HEK293 (cell line): ENCODE measurements at regions not wholly inside any gene's neighbourhood (a gene's known extent, or its start where the extent isn't known, plus 50 kb on each side); places are given as distances from the start of the nearest gene placed in this dataset.

Experiments
- CTCF ChIA-PET: fragments of 350-600 bp; formaldehyde crosslinking; extraction: SDS; loops from one replicate; lab custom pipeline; 2021; ENCODE audit warnings: antibody characterized with exemption; lab: Yijun Ruan, JAX
- POLR2A ChIA-PET: fragments of 300-600 bp; formaldehyde crosslinking; extraction: SDS; loops from one replicate; lab custom pipeline; 2020; ENCODE audit warnings: antibody characterized with exemption, inconsistent platforms; lab: Yijun Ruan, JAX
- H3K27ac ChIP-seq: fragments of 200-500 bp; sonication (Bioruptor generic); 2 replicates; pipeline ENCODE4 v1.5.1; 2014; ENCODE audit warnings: low read depth, low read length, control low read depth, inconsistent platforms; ENCODE audit errors: extremely low read depth
- H3K36me3 ChIP-seq, 2 experiments: fragments of 200-500 bp in 1 of 2; sonication (Bioruptor generic) in 1 of 2; 1 replicate in 1 of 2; 2 replicates in 1 of 2; pipeline ENCODE4 v1.5.1; 2014 to 2017; ENCODE audit warnings: inconsistent platforms in 2 of 2, low read length in 2 of 2; ENCODE audit not compliant: control insufficient read depth in 2 of 2, insufficient read depth in 1 of 2
- H3K4me1 ChIP-seq: fragments of 200-500 bp; sonication (Bioruptor generic); 2 replicates; pipeline ENCODE4 v1.5.1; 2014; ENCODE audit warnings: mild to moderate bottlenecking, low read length, inconsistent platforms; ENCODE audit not compliant: control insufficient read depth, insufficient read depth
- H3K4me3 ChIP-seq: 2 replicates; pipeline ENCODE4 v1.5.1; 2011; ENCODE audit warnings: low read depth, mild to moderate bottlenecking, control low read depth, low read length, moderate library complexity
- H3K9me3 ChIP-seq: fragments of 200-500 bp; sonication (Bioruptor generic); 2 replicates; pipeline ENCODE4 v1.5.1; 2014; ENCODE audit warnings: low read depth, low read length, inconsistent platforms; ENCODE audit not compliant: control insufficient read depth, insufficient read depth
- MEIS1 ChIP-seq: sonication (generic); formaldehyde crosslinking; IDR thresholded peaks from 2 replicates; pipeline ENCODE4 v1.8.1; 2022; ENCODE audit warnings: missing genetic modification reagents, mild to moderate bottlenecking, borderline replicate concordance
- OSR2 ChIP-seq: fragments of 450-650 bp; formaldehyde crosslinking; IDR thresholded peaks from 2 replicates; pipeline ENCODE4 v1.5.1; 2016; ENCODE audit warnings: missing biosample characterization, missing genetic modification characterization
- PRDM4 ChIP-seq: fragments of 450-650 bp; formaldehyde crosslinking; IDR thresholded peaks from 2 replicates; pipeline ENCODE4 v1.5.1; 2017; ENCODE audit warnings: missing biosample characterization, missing genetic modification characterization
- ZBTB8A ChIP-seq: fragments of 450-650 bp; formaldehyde crosslinking; IDR thresholded peaks from 2 replicates; pipeline ENCODE4 v1.5.1; 2016; ENCODE audit warnings: missing biosample characterization, missing genetic modification characterization
- ZNF148 ChIP-seq: fragments of 450-650 bp; formaldehyde crosslinking; IDR thresholded peaks from 2 replicates; pipeline ENCODE4 v1.5.0; 2017; ENCODE audit warnings: missing biosample characterization, missing genetic modification characterization, borderline replicate concordance
- ZNF18 ChIP-seq: fragments of 450-650 bp; formaldehyde crosslinking; IDR thresholded peaks from 2 replicates; pipeline ENCODE4 v1.5.1; 2016; ENCODE audit warnings: missing biosample characterization, missing genetic modification characterization
- ZNF223 ChIP-seq: fragments of 450-650 bp; formaldehyde crosslinking; IDR thresholded peaks from 2 replicates; pipeline ENCODE4 v1.5.1; 2016; ENCODE audit warnings: missing biosample characterization, missing genetic modification characterization
- ZNF23 ChIP-seq: fragments of 450-650 bp; formaldehyde crosslinking; IDR thresholded peaks from 2 replicates; pipeline ENCODE4 v1.5.1; 2016; ENCODE audit warnings: missing biosample characterization, missing genetic modification characterization, borderline replicate concordance
- ZNF266 ChIP-seq: fragments of 450-650 bp; formaldehyde crosslinking; IDR thresholded peaks from 2 replicates; pipeline ENCODE4 v1.5.1; 2016; ENCODE audit warnings: missing biosample characterization, missing genetic modification characterization, low read depth
- ZNF274 ChIP-seq, 2 experiments: fragments of 200-500 bp in 1 of 2; fragments of 450-650 bp in 1 of 2; sonication (Bioruptor generic) in 1 of 2; formaldehyde crosslinking in 1 of 2; IDR thresholded peaks; 2 replicates each; pipeline versions ENCODE4 v1.5.1 to v1.6.1; 2014 to 2016; ENCODE audit warnings: borderline replicate concordance in 1 of 2, inconsistent platforms in 1 of 2, low read length in 1 of 2, missing biosample characterization in 1 of 2, missing genetic modification characterization in 1 of 2
- ZNF335 ChIP-seq: fragments of 450-650 bp; formaldehyde crosslinking; conservative IDR thresholded peaks from 2 replicates; pipeline ENCODE4 v1.5.1; 2016; ENCODE audit warnings: missing biosample characterization, missing genetic modification characterization
- ZNF341 ChIP-seq: fragments of 450-650 bp; formaldehyde crosslinking; IDR thresholded peaks from 2 replicates; pipeline ENCODE4; 2016; ENCODE audit warnings: low read depth, missing biosample characterization, missing genetic modification characterization
- ZNF366 ChIP-seq: fragments of 450-650 bp; formaldehyde crosslinking; conservative IDR thresholded peaks from 2 replicates; pipeline ENCODE4 v1.5.1; 2016; ENCODE audit warnings: missing biosample characterization, missing genetic modification characterization
- ZNF488 ChIP-seq: fragments of 450-650 bp; formaldehyde crosslinking; IDR thresholded peaks from 2 replicates; pipeline ENCODE4 v1.5.1; 2016; ENCODE audit warnings: missing biosample characterization, missing genetic modification characterization
- ZNF518A ChIP-seq: fragments of 450-650 bp; formaldehyde crosslinking; conservative IDR thresholded peaks from 2 replicates; pipeline ENCODE4 v1.5.1; 2016; ENCODE audit warnings: low read depth, missing biosample characterization, missing genetic modification characterization
- ZNF596 ChIP-seq: fragments of 450-650 bp; IDR thresholded peaks from 2 replicates; pipeline ENCODE4 v1.5.0; 2018; ENCODE audit warnings: missing biosample characterization, mild to moderate bottlenecking, missing genetic modification characterization, moderate library complexity
- ZNF626 ChIP-seq: fragments of 450-650 bp; sonication (Bioruptor Pico); formaldehyde crosslinking; IDR thresholded peaks from 2 replicates; pipeline ENCODE4 v1.5.1; 2018; ENCODE audit warnings: missing biosample characterization, missing genetic modification characterization, inconsistent platforms
- ZNF701 ChIP-seq: fragments of 450-650 bp; formaldehyde crosslinking; IDR thresholded peaks from 2 replicates; pipeline ENCODE4 v1.5.1; 2016; ENCODE audit warnings: missing biosample characterization, missing genetic modification characterization

GRCh38 chr7:12941512-12941911, 254.1 kb downstream of the ARL4A start (continued):
- no peak for TF ChIP-seq ZNF701
- TF ChIP-seq ZNF488 (tag by site-specific recombination) = no peak
- TF ChIP-seq MEIS1 = no peak
- TF ChIP-seq PRDM4 (tag by site-specific recombination) = no peak
- TF ChIP-seq ZNF148 (tag by site-specific recombination) = no peak

- Histone ChIP-seq H3K9me3 (no peaks in the 10 kb centered on the region), H3K36me3 (no peaks in the 10 kb centered on the region), H3K4me1 (peaks cover 20% of the 10 kb centered on the region), H3K4me3 (no peak overlapping the region), H3K27ac (no peak overlapping the region)
- ChIA-PET POLR2A (interaction anchor here (1.0 to 1.1 kb wide), 2 partner anchors 253 to 255 kb away, joined by 3 read pairs; partner anchors contain the start of gene ARL4A), CTCF (no interaction called here)
- TF ChIP-seq ZNF626 (tag by site-specific recombination) (no peak), OSR2 (tag by site-specific recombination) (peak; percentile 71), ZNF23 (tag by site-specific recombination) (no peak), ZNF596 (tag by site-specific recombination) (0 out of 2 replicates have a peak, but pooled peaks have one; percentile 23), MEIS1 (no peak), ZNF266 (tag by site-specific recombination) (no peak), PRDM4 (tag by site-specific recombination) (peak; percentile 50; the same call in 1 of the 2 replicates), ZNF223 (tag by site-specific recombination) (no peak), ZNF18 (tag by site-specific recombination) (0 out of 2 replicates have a peak, but pooled peaks have one; percentile 26), ZNF518A (no peak), ZBTB8A (tag by site-specific recombination) (no peak), ZNF335 (no peak), ZNF341 (tag by site-specific recombination) (no peak), ZNF366 (tag by site-specific recombination) (0 out of 2 replicates have a peak, but pooled peaks have one; percentile 25), ZNF274 (IDR thresholded peaks at IDR 0.05; ENCODE audit: low read length) (no peak), ZNF274 (tag by site-specific recombination; IDR thresholded peaks at IDR 0.05; ENCODE audit: borderline replicate concordance) (no peak)
Observed at GRCh38 chr7:12942609-12943008, 255.2 kb downstream of the ARL4A start.
